Mesodermal cell (in vitro differentiated cells): ENCODE measurements at regions not wholly inside any gene's neighbourhood (a gene's known extent, or its start where the extent isn't known, plus 50 kb on each side); places are given as distances from the start of the nearest gene placed in this dataset.

ENCODE experiments used
- H3K27ac ChIP-seq: 2 replicates; pipeline ENCODE4 v1.7.0; 2013; ENCODE audit warnings: mild to moderate bottlenecking, low read depth, low read length, moderate library complexity; ENCODE audit not compliant: severe bottlenecking
- H3K36me3 ChIP-seq: 2 replicates; pipeline ENCODE4 v1.7.1; 2013; ENCODE audit warnings: mild to moderate bottlenecking, low read length, moderate library complexity; ENCODE audit not compliant: control insufficient read depth, insufficient read depth
- H3K4me1 ChIP-seq: one replicate; pipeline ENCODE4 v1.7.1; 2013; ENCODE audit warnings: mild to moderate bottlenecking, low read length; ENCODE audit not compliant: insufficient read depth, control insufficient read depth, poor library complexity, severe bottlenecking
- H3K4me3 ChIP-seq: 2 replicates; pipeline ENCODE4 v1.7.0; 2013; ENCODE audit warnings: low read length, control low read depth, mild to moderate bottlenecking; ENCODE audit not compliant: insufficient read depth, poor library complexity, severe bottlenecking; ENCODE audit errors: extremely low read depth
- H3K9me3 ChIP-seq: 2 replicates; pipeline ENCODE4 v1.7.1; 2013; ENCODE audit warnings: mild to moderate bottlenecking, low read length, moderate library complexity; ENCODE audit not compliant: control insufficient read depth
- WGBS, 2 experiments: methylation state at CpG; one replicate each; pipeline ENCODE4 v1.1.5; 2013; ENCODE audit warnings: missing lambda C conversion rate in 2 of 2; ENCODE audit not compliant: insufficient coverage in 2 of 2; 5-methylcytosine and 5-hydroxymethylcytosine counted together

DNA sequence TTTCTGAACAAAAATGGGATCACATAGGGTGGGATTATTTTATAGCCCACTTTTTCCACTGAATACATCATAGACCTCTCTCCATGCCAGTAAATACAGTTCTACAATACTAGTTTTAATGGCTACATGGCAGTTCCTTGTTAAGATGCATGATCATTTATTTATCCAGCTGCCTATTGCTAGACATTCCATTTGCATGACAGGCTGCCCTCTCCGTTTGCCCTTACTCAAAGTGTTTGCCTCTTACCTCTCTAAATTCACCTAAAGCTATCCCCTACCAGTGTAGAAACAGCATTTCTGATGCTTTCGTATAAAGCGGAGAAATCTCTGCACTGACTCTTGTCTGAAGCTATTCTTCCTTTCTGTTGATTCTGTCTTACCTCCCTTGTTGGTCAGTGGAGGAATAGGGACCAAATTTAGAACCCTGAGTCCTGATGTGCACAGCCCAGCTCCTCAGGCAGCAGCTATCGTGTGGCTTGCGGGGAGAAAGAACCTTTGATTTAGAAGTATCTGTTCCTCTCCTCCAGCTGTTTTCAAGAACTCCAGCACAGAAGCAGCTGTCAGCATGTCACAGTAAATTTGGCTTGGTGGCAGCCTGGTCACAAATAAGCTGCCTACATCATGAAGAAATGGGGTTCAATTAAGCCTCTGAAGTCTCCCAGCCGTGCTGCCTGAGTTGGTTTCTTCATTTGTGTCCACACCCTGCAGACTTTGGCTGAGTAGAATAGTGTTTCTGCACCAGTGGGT lies 337.3 kb downstream of the PRDM2 start:
- Histone ChIP-seq H3K4me3 (no peak overlapping the region), H3K4me1 (no peaks in the 10 kb centered on the region), H3K36me3 (no peaks in the 10 kb centered on the region), H3K27ac (no peak overlapping the region), H3K9me3 (peaks cover 3% of the 10 kb centered on the region)
- WGBS, 2 experiments = 71 to 87% methylated on average over 5 to 6 of the region's 6 CpGs

DNA sequence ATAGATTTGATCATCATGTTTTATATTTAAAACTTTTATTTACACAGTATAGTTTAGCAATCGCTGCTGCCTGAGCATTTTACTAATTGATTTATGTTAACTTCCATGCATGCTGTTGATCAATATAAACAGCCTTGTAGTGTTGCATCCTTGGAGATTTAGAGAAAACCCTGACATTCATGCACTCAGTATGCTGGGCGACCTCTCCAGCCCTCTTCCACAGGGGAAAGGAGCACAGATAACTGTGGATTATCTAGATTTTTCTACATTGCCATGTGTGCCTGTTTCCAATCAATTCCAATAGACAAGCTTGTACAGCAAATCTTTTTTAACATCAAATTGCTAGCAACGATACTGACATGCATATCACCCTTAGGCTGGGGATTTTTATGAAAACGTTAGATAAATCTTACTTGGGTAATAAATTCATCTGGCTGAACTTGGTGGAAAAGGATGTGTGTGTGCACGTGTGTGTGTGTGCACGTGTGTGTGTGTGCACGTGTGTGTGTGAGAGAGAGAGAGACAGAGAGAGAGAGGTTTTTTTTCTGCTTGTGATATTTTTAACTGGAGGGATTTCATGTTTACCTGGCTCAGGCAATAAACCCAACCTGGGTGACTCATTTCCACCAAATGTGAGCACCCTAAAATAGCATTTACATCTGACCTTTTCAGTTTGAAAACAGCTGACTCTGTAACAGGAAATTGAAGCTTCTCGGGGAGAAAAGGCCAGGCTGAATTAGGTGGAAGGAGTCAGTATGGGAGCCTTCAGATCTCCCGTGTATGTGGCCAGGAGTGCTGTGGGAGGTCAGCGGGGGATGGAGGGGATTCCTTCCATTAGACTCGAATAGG lies 339.8 kb downstream of the PRDM2 start:
- Histone ChIP-seq H3K9me3 (peaks cover 3% of the 10 kb centered on the region), H3K36me3 (no peaks in the 10 kb centered on the region), H3K27ac (no peak overlapping the region), H3K4me1 (no peaks in the 10 kb centered on the region), H3K4me3 (no peak overlapping the region)
- 63 to 73% methylated on average over 7 to 9 of the region's 11 CpGs for WGBS, 2 experiments

DNA sequence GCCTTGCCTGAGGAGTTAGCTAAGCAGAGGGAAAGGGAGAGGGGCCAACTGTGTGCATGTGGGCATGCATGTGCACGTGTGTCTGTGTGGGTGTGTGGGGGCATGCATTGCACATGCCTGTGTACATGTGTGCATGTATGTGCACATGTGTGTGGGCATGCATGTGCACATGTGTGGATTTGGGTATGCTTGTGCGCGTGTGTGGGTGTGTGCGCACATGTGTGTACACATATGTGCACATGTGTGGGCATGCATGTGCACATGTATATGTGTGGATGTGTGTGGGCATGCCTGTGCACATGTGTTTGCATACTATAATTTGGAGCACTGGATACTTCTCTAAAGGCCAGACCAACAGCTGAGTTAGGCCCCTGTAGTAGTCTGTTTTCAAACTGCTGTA lies 350.0 kb downstream of the PRDM2 start:
- no peaks in the 10 kb centered on the region for H3K4me1 ChIP-seq
- H3K4me3 ChIP-seq = no peak overlapping the region
- no peaks in the 10 kb centered on the region for H3K36me3 ChIP-seq
- WGBS, 2 experiments = 68 to 75% methylated on average over 4 of the region's 4 CpGs
- H3K27ac ChIP-seq = no peak overlapping the region
- no peaks in the 10 kb centered on the region for H3K9me3 ChIP-seq

DNA sequence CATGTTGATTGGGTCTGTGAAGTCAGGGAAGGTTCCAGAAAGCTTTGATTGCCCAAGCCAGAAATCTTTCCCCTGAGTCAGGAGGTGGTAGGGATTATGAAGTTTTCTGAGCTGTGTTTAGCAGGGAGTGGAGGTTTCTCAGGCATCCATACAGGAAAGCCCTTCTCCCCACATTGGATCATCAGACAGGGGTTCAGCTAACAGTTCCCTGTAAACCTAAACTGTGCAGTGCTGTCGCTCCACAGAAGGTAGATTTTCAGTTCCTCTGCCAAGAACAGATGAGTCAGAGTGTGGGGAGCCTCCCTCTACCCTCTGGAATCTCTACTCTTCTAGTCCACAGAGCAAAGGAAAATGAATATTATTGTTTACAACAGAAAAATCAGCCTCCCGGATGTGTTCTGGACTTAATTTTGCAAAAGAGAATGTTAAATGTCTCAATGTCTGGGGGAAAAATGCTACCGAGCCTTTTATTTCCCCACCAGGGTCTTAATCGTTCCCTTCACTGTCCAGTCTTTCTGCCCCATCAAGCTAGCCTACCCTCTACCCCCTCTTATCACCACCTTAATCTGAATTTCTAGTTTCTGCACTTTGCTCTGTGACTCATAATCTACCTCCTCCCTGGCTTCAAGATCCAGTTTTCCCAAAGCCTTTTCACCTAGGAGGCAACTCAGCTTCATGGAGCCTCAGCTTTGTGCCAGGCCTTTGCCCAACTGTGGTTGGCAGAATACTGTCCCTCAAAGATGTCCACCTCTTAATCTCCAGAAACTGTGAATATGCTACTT lies 355.6 kb downstream of the PRDM2 start:
- Histone ChIP-seq H3K27ac (no peak overlapping the region), H3K9me3 (no peaks in the 10 kb centered on the region), H3K4me1 (no peaks in the 10 kb centered on the region), H3K4me3 (no peak overlapping the region), H3K36me3 (no peaks in the 10 kb centered on the region)
- WGBS, 2 experiments = 94% methylated on average over 2 of the region's 4 CpGs

DNA sequence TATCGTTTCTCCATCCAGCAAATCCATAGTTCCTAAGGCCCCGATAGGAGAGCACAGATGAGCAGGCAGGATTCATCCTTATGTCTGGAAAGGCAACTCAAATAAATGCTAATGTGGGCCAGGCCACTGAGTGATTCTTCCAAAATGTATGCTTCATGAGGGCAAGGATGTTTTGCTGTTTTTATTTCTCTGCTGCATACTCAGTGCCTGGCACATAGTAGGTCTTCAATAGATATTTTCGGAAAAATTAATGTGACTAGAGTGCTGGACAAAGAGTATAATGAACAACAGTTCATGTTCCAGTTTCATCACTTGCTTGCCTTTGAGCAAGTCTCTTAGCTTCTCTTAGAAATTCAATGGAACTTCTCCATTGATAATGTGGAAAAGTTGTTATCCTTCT lies 357.7 kb downstream of the PRDM2 start:
- WGBS, 2 experiments = 88 to 89% methylated on average over 2 to 3 of the region's 3 CpGs
- Histone ChIP-seq H3K4me3 (no peak overlapping the region), H3K9me3 (no peaks in the 10 kb centered on the region), H3K36me3 (no peaks in the 10 kb centered on the region), H3K27ac (no peak overlapping the region), H3K4me1 (no peaks in the 10 kb centered on the region)

DNA sequence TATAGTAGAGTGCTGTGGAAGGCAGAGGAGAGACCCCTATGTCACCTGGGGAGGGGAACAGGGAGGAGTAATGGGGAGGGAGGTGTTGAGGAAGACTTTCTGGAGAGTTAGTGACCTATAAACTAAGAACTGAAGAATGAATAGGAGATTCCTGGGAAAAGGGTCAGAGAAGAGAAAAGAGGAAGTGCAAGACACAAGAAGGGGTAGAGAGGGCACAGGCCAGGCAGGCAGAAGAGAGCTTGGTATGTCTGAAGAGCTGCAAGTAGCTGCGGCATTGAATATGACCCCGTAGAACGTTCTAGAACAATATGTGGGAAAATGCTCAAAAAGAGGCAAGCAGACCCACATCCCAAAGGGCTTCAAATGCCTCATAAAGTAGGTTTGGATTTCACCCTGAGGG lies 361.2 kb downstream of the PRDM2 start:
- no peaks in the 10 kb centered on the region for H3K9me3 ChIP-seq
- H3K36me3 ChIP-seq = no peaks in the 10 kb centered on the region
- no peak overlapping the region for H3K4me3 ChIP-seq
- WGBS, 2 experiments = 94 to 96% methylated on average over 3 of the region's 3 CpGs
- no peaks in the 10 kb centered on the region for H3K4me1 ChIP-seq
- H3K27ac ChIP-seq = no peak overlapping the region

DNA sequence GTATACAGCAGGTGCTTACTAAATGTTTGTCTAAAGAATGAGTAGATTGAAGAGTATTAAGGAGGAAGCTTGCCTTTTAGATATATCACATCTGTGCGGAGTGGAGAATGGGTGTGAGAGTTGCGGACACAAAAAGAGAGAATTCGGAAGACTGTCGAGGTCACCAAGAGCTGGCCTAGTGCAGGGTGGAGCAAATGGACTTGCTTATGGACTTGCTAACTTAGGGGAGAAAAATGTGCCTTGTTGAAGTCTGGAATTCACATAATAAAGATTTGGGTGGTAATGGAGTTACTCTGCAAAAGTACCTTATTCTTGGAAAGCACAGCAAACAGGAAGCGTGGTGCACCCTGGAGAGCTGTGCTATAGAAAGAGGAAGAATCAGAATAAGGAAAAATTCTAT lies 361.7 kb downstream of the PRDM2 start:
- Histone ChIP-seq H3K36me3 (no peaks in the 10 kb centered on the region), H3K27ac (no peak overlapping the region), H3K9me3 (no peaks in the 10 kb centered on the region), H3K4me3 (no peak overlapping the region), H3K4me1 (no peaks in the 10 kb centered on the region)
- 90 to 93% methylated on average over 4 to 5 of the region's 5 CpGs for WGBS, 2 experiments

DNA sequence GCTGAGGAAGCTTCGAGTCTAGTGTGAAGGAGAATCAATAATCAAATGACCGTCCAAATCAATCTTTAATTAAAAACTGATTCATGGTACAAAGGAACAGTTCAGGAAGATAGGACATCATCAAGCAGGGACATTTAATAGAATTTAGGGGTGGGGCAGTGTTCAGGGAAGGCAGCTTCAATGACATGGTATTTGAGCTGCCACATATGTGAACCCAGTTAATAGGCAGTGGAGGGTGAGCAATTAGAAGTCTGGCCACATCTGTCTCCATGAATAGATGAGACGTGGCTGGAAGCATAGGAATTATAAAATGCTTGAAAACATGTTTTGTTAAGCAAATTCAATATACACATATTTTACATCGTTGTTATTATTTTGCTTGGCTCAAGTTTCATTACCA lies 362.7 kb downstream of the PRDM2 start:
- Histone ChIP-seq H3K4me3 (no peak overlapping the region), H3K4me1 (no peaks in the 10 kb centered on the region), H3K9me3 (no peaks in the 10 kb centered on the region), H3K36me3 (no peaks in the 10 kb centered on the region), H3K27ac (no peak overlapping the region)
- WGBS, 2 experiments = 100% methylated on average over 1 of the region's 4 CpGs; no CpG with 5 or more reads in 1 of the 2 experiments

DNA sequence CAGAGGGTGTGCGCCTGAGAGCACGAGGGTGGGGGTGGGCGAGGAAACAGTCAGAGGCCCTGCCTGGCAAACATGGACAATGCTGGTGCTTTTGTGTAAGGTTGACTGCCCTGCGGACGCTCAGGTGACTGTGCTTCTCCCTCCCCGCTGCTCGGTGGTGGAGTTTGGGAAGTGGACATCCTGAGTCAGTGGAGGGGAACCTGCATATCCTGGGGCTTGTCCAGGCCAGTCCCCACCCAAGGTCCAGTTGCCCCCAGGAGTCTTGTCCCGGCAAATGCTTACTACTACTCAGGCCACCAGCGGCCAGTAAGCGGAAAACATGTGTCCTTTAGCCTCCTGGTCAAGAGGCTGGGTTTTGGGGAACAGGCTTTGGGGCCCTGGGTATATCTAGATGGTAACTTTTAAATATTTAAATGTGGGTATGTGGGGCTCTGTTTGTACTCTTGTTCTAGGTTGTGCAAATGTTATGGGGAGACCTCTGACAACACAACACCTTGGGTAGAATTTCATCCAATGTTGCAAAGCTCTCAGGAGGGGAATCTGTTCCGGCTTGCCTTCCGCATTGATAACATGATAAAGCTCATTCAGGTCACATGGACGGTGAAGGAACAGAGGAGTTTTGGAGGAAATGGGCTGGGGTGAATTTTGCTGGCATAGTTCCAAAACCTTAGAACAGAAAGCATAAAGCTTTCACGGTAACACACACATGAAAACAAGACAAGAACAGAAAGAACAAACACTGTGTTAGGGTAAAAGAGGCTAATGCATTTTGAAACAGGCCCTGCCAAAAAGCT lies 364.9 kb downstream of the PRDM2 start:
- H3K27ac ChIP-seq = no peak overlapping the region
- no peaks in the 10 kb centered on the region for H3K9me3 ChIP-seq
- H3K4me3 ChIP-seq = no peak overlapping the region
- no peaks in the 10 kb centered on the region for H3K4me1 ChIP-seq
- 88 to 94% methylated on average over 8 to 10 of the region's 14 CpGs for WGBS, 2 experiments
- H3K36me3 ChIP-seq = no peaks in the 10 kb centered on the region

DNA sequence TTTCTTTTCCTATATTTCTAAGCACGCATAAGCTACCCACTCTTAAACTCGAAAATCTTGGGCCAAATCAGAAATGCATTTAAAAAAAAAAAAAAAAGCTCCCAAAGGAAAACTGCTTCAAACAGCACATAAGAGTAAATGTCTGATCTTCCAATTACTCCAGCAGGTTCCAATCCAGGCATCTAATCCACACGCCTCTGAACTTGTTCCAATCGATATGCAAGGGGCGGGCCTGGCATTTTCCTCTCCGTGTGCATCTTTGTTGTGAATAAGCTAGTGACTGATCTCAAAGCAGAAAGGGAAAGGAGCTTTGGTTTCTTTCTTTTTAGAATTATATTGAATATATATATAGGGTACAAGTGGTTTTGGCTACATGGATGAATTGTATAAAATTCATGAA lies 365.5 kb downstream of the PRDM2 start:
- H3K4me1 ChIP-seq = no peaks in the 10 kb centered on the region
- 77 to 81% methylated on average over 2 to 3 of the region's 6 CpGs for WGBS, 2 experiments
- no peak overlapping the region for H3K4me3 ChIP-seq
- H3K27ac ChIP-seq = no peak overlapping the region
- H3K9me3 ChIP-seq = no peaks in the 10 kb centered on the region
- no peaks in the 10 kb centered on the region for H3K36me3 ChIP-seq
